ENCODE measurements at regions not wholly inside any gene's neighbourhood (a gene's known extent, or its start where the extent isn't known, plus 50 kb on each side); places are given as distances from the start of the nearest gene placed in this dataset.

DNA sequence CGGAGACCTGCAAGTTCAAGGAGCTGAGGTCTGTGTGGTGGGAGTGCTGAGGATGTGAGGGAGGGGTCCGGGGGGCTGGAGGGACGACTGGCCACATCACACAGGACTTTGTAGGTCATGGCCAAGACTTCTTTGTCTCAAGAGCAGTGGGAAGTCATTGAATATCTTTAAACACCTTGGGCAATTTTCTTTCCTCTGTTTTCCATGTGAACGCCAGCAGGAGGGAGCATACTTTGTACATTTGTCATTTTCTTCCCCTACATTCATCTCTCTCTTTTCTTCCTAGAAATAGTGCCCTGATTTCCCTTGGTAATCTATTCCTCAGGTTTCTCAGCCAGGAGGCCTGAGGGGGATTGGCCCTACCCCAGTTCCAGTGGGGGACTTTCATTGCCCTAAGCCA is 153.7 kb upstream of the MSX2 start:
- no TSS peak for BruUV-seq (replicated peaks)
- ATAC-seq = no peak
- POLR2A ChIA-PET = no interaction called here
- CTCF ChIA-PET = no interaction called here
- Histone ChIP-seq H3K4me1 (ENCODE audit: control insufficient read depth, insufficient read depth, low read length) (peaks cover 37% of the 10 kb centered on the region), H3K9me3 (ENCODE audit: control insufficient read depth, insufficient read depth, low read depth, low read length) (no peaks in the 10 kb centered on the region), H3K4me3 (ENCODE audit: low read depth in 2 of 2, low read length in 2 of 2) (no peak overlapping the region), H3K36me3 (ENCODE audit: control insufficient read depth, insufficient read depth, low read length) (no peaks in the 10 kb centered on the region), H3K27ac (ENCODE audit: low read length) (peak overlapping the region; percentile 59; the same call in 1 of the 2 replicates), H3K27me3 (ENCODE audit: control insufficient read depth, insufficient read depth, low read length) (no peaks in the 10 kb centered on the region)
- in situ Hi-C loops (cut with HindIII; ENCODE audit: low pct_unique_long_range_greater_than_20kb, low sequenced_read_pairs) = no loop called here
- TF ChIP-seq TCF7L2 (IDR thresholded peaks at IDR 0.05; ENCODE audit: low read depth, low read length) (no peak), SIN3A (IDR thresholded peaks at IDR 0.05; ENCODE audit: borderline replicate concordance, insufficient read depth, low read depth, low read length) (no peak), POLR2AphosphoS5 (IDR thresholded peaks at IDR 0.05; ENCODE audit: low read depth, low read length) (no peak)
- TF ChIP-seq, protein P1, sequence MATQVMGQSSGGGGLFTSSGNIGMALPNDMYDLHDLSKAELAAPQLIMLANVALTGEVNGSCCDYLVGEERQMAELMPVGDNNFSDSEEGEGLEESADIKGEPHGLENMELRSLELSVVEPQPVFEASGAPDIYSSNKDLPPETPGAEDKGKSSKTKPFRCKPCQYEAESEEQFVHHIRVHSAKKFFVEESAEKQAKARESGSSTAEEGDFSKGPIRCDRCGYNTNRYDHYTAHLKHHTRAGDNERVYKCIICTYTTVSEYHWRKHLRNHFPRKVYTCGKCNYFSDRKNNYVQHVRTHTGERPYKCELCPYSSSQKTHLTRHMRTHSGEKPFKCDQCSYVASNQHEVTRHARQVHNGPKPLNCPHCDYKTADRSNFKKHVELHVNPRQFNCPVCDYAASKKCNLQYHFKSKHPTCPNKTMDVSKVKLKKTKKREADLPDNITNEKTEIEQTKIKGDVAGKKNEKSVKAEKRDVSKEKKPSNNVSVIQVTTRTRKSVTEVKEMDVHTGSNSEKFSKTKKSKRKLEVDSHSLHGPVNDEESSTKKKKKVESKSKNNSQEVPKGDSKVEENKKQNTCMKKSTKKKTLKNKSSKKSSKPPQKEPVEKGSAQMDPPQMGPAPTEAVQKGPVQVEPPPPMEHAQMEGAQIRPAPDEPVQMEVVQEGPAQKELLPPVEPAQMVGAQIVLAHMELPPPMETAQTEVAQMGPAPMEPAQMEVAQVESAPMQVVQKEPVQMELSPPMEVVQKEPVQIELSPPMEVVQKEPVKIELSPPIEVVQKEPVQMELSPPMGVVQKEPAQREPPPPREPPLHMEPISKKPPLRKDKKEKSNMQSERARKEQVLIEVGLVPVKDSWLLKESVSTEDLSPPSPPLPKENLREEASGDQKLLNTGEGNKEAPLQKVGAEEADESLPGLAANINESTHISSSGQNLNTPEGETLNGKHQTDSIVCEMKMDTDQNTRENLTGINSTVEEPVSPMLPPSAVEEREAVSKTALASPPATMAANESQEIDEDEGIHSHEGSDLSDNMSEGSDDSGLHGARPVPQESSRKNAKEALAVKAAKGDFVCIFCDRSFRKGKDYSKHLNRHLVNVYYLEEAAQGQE (IDR thresholded peaks at IDR 0.05; ENCODE audit: insufficient read depth in 1 of 2, low read depth in 2 of 2, low read length in 1 of 2) = no peak
- TF ChIP-seq, protein P2, sequence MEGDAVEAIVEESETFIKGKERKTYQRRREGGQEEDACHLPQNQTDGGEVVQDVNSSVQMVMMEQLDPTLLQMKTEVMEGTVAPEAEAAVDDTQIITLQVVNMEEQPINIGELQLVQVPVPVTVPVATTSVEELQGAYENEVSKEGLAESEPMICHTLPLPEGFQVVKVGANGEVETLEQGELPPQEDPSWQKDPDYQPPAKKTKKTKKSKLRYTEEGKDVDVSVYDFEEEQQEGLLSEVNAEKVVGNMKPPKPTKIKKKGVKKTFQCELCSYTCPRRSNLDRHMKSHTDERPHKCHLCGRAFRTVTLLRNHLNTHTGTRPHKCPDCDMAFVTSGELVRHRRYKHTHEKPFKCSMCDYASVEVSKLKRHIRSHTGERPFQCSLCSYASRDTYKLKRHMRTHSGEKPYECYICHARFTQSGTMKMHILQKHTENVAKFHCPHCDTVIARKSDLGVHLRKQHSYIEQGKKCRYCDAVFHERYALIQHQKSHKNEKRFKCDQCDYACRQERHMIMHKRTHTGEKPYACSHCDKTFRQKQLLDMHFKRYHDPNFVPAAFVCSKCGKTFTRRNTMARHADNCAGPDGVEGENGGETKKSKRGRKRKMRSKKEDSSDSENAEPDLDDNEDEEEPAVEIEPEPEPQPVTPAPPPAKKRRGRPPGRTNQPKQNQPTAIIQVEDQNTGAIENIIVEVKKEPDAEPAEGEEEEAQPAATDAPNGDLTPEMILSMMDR (IDR thresholded peaks at IDR 0.05) = no peak
- intact Hi-C loops (cut with micrococcal nuclease; ENCODE audit: unreplicated experiment) = no loop called here
- DNase-seq (ENCODE audit: low read depth, low spot score) = no peak

DNA sequence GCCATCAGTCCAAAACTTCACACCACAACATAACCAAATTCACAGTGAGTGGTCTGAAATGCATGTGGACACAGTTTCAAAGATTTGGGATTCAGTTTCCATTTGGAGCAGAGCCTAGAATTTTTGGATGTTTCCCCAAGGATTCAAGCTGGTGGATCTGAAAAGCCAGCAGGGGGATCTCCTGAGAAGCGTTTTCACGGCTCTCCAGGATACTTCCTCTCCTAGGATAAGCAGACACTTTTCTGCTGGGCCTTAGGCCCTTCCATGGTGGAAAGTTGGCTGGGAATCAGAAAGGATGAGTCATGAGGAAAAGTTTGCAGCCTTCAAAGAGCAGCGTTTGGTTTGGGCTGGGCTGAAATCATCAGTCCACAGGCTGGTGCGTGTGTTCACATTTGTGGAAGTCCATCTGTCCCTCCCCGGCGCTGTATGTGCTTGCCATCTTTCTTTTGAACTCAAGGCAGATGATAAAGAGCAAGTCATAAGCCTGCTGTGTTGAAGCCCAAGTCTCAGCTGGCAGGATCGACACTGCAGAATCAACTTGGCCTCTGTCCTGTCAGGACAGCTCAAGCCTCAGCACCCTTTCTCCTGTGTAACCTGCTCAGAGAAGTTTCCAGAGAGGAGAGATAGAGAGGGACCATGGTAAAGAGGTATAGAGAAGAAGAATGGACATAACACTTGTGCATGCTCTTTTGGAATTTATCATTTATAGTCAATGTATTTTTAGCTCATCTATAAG is 152.6 kb upstream of the MSX2 start:
- ChIA-PET POLR2A (interaction anchor here (0.6 kb wide), 1 partner anchor 11 kb away, joined by 3 read pairs; no protein-coding TSS in a partner anchor), CTCF (interaction anchor here (1.6 kb wide), 1 partner anchor 152 kb away, joined by 4 read pairs; no protein-coding TSS in a partner anchor)
- BruUV-seq (replicated peaks) = no TSS peak
- intact Hi-C loops (cut with micrococcal nuclease; ENCODE audit: unreplicated experiment) (no loop called here), in situ Hi-C loops (cut with HindIII; ENCODE audit: low pct_unique_long_range_greater_than_20kb, low sequenced_read_pairs) (no loop called here)
- H3K9me3 ChIP-seq (ENCODE audit: control insufficient read depth, insufficient read depth, low read depth, low read length) = no peaks in the 10 kb centered on the region
- no peaks in the 10 kb centered on the region for H3K27me3 ChIP-seq (ENCODE audit: control insufficient read depth, insufficient read depth, low read length)
- no peak overlapping the region for H3K4me3 ChIP-seq (ENCODE audit: low read depth in 2 of 2, low read length in 2 of 2)
- H3K27ac ChIP-seq (ENCODE audit: low read length) = peak overlapping the region; percentile 44; the same call in 1 of the 2 replicates
- TF ChIP-seq, protein P2 (IDR thresholded peaks at IDR 0.05) = peak; percentile 39
- TF ChIP-seq POLR2AphosphoS5 (IDR thresholded peaks at IDR 0.05; ENCODE audit: low read depth, low read length) = no peak
- TF ChIP-seq, protein P1 (IDR thresholded peaks at IDR 0.05; ENCODE audit: insufficient read depth in 1 of 2, low read depth in 2 of 2, low read length in 1 of 2) = no peak
- peak; percentile 74 for TF ChIP-seq TCF7L2 (IDR thresholded peaks at IDR 0.05; ENCODE audit: low read depth, low read length)
- H3K4me1 ChIP-seq (ENCODE audit: control insufficient read depth, insufficient read depth, low read length) = peaks cover 37% of the 10 kb centered on the region
- DNase-seq (ENCODE audit: low read depth, low spot score) (peak; percentile 76), ATAC-seq (peak; percentile 95)
- no peaks in the 10 kb centered on the region for H3K36me3 ChIP-seq (ENCODE audit: control insufficient read depth, insufficient read depth, low read length)

All from Panc1 (cell line).